ENCODE measurements at regions not wholly inside any gene's neighbourhood (a gene's known extent, or its start where the extent isn't known, plus 50 kb on each side); places are given as distances from the start of the nearest gene placed in this dataset.

DNA sequence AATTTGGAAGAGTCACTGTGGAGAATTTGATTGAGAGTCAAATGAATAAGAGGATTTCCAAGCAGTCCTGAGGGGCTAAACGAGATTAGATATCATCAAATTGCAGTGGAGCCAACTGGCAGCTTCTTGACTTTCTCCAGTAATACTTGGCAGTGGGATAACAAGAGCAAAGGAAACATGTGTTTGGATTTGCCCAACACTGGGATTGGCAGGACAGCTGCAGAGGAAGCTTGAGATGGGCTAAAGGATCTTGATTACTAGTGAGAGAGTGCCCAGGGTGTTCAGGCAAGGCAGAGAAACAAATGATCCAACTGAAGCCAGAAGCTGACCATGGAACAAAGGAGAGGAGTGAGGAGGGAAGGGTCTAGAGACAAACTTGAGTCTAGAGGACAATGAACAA lies 356.0 kb upstream of the ISL1 start:
- no peak for DNase-seq (ENCODE audit: low spot score)
- Mint-ChIP-seq H3K27ac (no peak overlapping the region), H3K36me3 (ENCODE audit: low read depth) (no peaks in the 10 kb centered on the region), H3K9me3 (no peaks in the 10 kb centered on the region), H3K4me3 (no peak overlapping the region), H3K27me3 (ENCODE audit: insufficient read depth) (peaks cover 2% of the 10 kb centered on the region), H3K4me1 (ENCODE audit: low read depth) (no peaks in the 10 kb centered on the region)
- intact Hi-C loops (cut with micrococcal nuclease) = no loop called here

DNA sequence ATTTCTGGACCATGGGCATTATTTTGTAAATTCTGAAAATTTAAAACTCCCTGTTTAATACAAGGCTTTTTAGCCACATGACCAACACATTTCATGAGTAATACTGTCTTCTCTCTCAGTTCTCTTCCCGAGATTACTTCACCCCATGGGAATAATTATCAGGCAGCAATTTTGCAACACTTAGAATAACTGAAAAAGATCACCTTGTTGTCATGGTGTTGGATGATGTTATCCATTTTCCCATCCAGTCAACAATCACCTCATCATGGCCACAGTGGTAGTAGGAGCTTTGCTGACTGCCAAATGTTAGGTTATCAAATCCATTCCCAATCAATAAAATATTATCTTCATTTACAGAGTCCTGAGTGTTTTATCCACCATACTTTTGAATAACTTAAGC lies 354.9 kb upstream of the ISL1 start:
- H3K4me3 Mint-ChIP-seq = no peak overlapping the region
- peaks cover 2% of the 10 kb centered on the region for H3K27me3 Mint-ChIP-seq (ENCODE audit: insufficient read depth)
- H3K9me3 Mint-ChIP-seq = no peaks in the 10 kb centered on the region
- no peaks in the 10 kb centered on the region for H3K36me3 Mint-ChIP-seq (ENCODE audit: low read depth)
- no peak overlapping the region for H3K27ac Mint-ChIP-seq
- no peak for DNase-seq (ENCODE audit: low spot score)
- H3K4me1 Mint-ChIP-seq (ENCODE audit: low read depth) = no peaks in the 10 kb centered on the region
- intact Hi-C loops (cut with micrococcal nuclease) = no loop called here

DNA sequence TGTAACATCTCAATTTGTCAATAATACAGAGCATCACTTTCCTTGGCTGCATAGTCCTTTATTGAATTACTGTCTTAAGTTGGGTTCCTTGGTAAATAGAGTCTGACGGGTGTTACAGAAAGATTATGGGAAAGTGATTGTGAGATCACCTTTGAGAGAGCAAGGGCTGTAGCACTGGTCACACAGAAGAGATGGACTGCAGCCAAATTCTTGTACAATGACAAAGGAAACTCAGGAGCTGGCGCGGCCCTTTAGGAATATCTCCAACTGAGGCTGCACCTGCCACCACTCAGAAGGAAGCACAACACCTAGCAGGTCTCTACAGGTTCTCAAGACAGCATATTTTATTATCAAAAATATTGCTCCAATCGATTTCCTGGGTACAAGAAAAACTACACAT lies 350.0 kb upstream of the ISL1 start:
- Mint-ChIP-seq H3K27ac (no peak overlapping the region), H3K27me3 (ENCODE audit: insufficient read depth) (peaks cover 2% of the 10 kb centered on the region), H3K4me3 (no peak overlapping the region), H3K36me3 (ENCODE audit: low read depth) (no peaks in the 10 kb centered on the region), H3K4me1 (ENCODE audit: low read depth) (no peaks in the 10 kb centered on the region), H3K9me3 (no peaks in the 10 kb centered on the region)
- intact Hi-C loops (cut with micrococcal nuclease) = no loop called here
- no peak for DNase-seq (ENCODE audit: low spot score)

DNA sequence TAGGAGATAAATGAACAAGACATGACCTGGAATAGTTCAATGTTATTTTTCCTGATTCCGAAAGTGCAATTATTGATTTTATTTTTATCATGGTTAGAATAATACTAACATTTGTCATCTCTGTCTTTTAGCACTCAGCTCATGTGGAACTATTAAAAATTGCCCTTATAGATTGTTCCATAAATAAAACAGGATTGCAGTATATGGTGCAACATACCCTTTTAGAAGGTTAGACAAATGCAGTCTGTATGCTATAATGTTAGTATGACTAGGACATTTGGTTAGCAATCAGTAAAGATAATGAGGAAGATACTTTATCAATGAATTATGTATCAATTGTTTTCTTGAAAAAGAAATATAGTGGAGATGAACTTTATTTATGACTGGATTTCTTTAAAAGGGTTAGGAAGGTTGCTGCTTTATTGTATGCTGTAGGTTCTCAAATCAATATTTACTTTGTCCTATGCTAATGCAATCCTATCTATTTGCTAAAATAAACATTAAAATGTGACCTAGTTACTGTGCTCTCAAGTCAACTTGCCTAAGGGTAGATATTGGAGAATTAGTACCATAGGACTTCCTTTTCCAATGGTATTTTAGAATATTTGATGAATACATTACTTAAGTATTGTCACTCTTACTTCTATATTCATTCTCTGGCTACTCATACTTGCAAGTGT lies 348.9 kb upstream of the ISL1 start:
- Mint-ChIP-seq H3K27me3 (ENCODE audit: insufficient read depth) (peaks cover 2% of the 10 kb centered on the region), H3K27ac (no peak overlapping the region), H3K4me3 (no peak overlapping the region), H3K36me3 (ENCODE audit: low read depth) (no peaks in the 10 kb centered on the region), H3K9me3 (no peaks in the 10 kb centered on the region), H3K4me1 (ENCODE audit: low read depth) (no peaks in the 10 kb centered on the region)
- intact Hi-C loops (cut with micrococcal nuclease) = no loop called here
- DNase-seq (ENCODE audit: low spot score) = no peak

DNA sequence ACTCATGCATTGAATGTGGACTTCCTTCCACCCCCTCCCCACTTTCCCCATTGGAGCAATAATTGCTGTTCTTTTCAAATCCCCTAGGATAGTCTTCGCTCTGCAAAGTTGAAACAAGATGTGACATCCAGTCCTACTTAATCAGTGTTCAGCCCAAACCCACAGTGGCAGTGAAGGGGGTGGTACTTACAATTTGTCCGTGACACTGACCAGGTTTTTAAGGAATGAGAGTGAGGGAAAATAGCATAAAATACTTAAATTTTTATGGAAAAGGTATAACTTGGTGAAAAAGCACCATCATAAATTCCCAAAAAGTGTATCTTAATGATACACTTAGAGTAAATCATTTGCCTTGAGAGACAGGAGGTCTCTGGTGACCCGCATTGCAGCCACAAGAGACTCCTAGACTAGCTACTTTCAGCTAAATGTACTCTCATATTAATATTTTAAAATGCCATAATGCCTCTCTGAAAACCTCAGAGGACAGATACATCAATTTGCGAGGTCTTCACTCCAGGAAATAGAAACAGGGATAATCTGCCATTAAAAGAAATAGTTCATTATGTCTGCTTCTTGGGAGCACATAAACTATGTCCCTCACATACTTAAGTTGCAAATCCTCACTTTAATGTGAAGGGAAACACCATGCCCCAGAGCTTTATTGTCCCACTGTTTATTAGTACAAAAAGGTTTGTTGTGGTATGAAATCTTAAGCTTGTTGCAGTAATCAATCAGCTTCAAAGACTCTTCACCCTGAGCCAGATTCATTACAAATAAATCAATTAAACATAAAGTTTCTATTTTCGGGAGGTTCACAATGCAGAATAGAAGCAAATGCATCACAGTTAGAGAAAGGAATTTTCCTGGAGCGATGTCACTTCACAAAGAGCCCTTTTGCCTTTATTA lies 343.6 kb upstream of the ISL1 start:
- H3K36me3 Mint-ChIP-seq (ENCODE audit: low read depth) = no peaks in the 10 kb centered on the region

DNA sequence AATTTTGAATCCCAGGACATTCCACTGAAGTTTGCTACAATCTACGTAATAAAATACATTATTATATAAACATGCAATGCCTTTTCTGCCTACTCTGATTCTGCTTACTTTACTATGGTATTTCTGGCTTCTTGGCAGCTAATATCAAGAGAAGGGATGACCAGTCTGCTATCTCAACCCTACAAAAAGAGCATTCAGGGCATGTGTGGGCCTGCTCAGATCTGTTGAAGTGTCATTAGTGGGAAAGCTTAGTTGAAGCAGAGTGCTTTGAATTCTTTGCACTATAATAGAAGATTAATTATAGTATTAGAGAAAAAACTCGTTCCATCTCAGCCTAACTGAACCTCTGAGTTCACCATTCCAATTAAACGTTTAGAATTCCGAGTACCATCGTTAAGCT lies 339.5 kb upstream of the ISL1 start:
- Mint-ChIP-seq H3K9me3 (no peaks in the 10 kb centered on the region), H3K4me1 (ENCODE audit: low read depth) (no peaks in the 10 kb centered on the region), H3K36me3 (ENCODE audit: low read depth) (no peaks in the 10 kb centered on the region), H3K27ac (no peak overlapping the region), H3K4me3 (no peak overlapping the region), H3K27me3 (ENCODE audit: insufficient read depth) (peaks cover 3% of the 10 kb centered on the region)
- intact Hi-C loops (cut with micrococcal nuclease) = no loop called here
- DNase-seq (ENCODE audit: low spot score) = no peak

More for the DNA sequence above, 343.6 kb upstream of the ISL1 start:
- intact Hi-C loops (cut with micrococcal nuclease) = no loop called here
- H3K4me1 Mint-ChIP-seq (ENCODE audit: low read depth) = no peaks in the 10 kb centered on the region
- DNase-seq (ENCODE audit: low spot score) = no peak
- H3K4me3 Mint-ChIP-seq = no peak overlapping the region
- H3K9me3 Mint-ChIP-seq = no peaks in the 10 kb centered on the region
- peaks cover 3% of the 10 kb centered on the region for H3K27me3 Mint-ChIP-seq (ENCODE audit: insufficient read depth)
- H3K27ac Mint-ChIP-seq = no peak overlapping the region

DNA sequence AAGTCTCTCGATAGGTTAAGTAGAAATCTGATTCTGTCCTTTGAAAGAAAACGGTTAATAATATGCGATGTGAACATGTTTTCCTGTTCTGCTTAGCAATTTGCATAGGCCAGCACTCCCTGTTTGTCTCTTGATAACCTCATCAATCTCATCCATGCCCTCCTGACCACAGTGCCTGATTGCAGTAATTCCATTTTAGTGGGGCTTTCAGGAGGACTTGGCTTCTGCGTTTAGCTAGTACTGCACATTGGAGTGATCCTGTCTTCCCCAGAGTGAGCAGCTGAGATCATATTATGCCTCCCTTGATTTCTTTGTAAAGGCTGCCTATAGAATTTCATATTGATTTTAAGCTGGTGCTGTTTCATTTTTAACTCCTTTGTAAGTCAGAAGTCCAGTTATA lies 335.9 kb upstream of the ISL1 start:
- Mint-ChIP-seq H3K27ac (no peak overlapping the region), H3K36me3 (ENCODE audit: low read depth) (no peaks in the 10 kb centered on the region), H3K9me3 (no peaks in the 10 kb centered on the region), H3K4me1 (ENCODE audit: low read depth) (no peaks in the 10 kb centered on the region), H3K4me3 (no peak overlapping the region), H3K27me3 (ENCODE audit: insufficient read depth) (peaks cover 3% of the 10 kb centered on the region)
- intact Hi-C loops (cut with micrococcal nuclease) = no loop called here
- DNase-seq (ENCODE audit: low spot score) = no peak

DNA sequence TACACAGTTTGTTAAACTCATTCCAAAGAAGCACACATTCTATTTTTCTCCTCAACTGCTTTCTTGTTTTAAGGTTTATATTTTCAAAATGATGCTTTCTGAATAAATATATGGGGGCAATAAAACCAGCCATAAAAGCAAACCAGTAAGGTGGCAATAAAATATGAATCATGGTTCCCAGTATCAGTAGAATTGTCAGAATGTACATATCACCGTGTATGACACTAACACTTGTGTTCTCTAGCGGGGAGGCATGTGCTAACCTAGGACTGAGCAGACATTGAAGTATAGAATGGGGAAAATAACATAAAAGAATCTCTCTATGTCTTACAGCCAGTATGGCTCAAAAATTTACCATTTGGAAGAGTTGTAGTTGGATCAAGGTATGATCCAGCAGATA lies 329.9 kb upstream of the ISL1 start:
- H3K4me3 Mint-ChIP-seq = no peak overlapping the region
- no peaks in the 10 kb centered on the region for H3K9me3 Mint-ChIP-seq
- no peaks in the 10 kb centered on the region for H3K27me3 Mint-ChIP-seq (ENCODE audit: insufficient read depth)
- no peaks in the 10 kb centered on the region for H3K4me1 Mint-ChIP-seq (ENCODE audit: low read depth)
- H3K36me3 Mint-ChIP-seq (ENCODE audit: low read depth) = no peaks in the 10 kb centered on the region
- DNase-seq (ENCODE audit: low spot score) = no peak
- no peak overlapping the region for H3K27ac Mint-ChIP-seq
- intact Hi-C loops (cut with micrococcal nuclease) = no loop called here

DNA sequence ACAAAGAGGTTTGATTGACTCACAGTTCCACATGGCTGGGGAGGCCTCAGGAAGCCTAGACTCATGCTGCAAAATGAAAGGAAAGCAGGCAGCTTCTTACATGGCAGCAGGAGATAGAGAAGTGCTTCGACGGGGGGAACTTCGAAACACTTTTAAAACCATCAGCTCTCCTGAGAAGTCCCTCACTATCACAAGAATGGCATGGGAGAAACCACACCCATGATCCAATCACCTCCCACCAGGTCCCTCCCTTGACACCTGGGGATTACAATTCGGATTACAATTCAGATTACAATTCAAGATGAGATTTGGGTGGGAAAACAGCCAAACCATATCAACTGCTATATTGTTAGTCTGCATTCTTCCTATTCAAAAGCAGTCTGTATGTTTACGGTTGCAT lies 322.3 kb upstream of the ISL1 start:
- intact Hi-C loops (cut with micrococcal nuclease) = no loop called here
- H3K27me3 Mint-ChIP-seq (ENCODE audit: insufficient read depth) = no peaks in the 10 kb centered on the region
- H3K36me3 Mint-ChIP-seq (ENCODE audit: low read depth) = no peaks in the 10 kb centered on the region
- H3K9me3 Mint-ChIP-seq = peaks cover 5% of the 10 kb centered on the region
- no peak for DNase-seq (ENCODE audit: low spot score)
- no peaks in the 10 kb centered on the region for H3K4me1 Mint-ChIP-seq (ENCODE audit: low read depth)
- no peak overlapping the region for H3K4me3 Mint-ChIP-seq
- no peak overlapping the region for H3K27ac Mint-ChIP-seq

DNA sequence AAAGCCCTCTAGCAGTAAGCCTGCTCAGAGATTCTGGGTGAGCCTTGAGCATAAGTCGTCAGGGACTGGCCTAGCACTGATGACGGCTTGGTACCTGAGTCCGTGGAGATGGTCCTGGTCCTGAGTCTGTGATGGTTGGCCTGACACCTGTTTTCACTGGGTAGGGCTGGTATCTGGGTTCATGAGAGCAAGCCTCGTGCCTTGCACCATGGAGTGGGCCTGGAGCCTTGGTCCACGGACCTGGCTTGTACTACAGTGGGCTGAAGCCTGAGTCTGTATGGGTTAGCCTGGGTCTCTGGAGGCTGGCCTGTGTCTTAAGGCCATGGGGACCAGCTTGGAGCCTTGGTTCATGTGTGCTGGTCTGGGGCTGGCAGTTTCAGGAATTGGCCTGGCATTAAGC lies 310.3 kb upstream of the ISL1 start:
- intact Hi-C loops (cut with micrococcal nuclease) = no loop called here
- Mint-ChIP-seq H3K36me3 (ENCODE audit: low read depth) (no peaks in the 10 kb centered on the region), H3K27ac (no peak overlapping the region), H3K4me1 (ENCODE audit: low read depth) (no peaks in the 10 kb centered on the region), H3K27me3 (ENCODE audit: insufficient read depth) (no peaks in the 10 kb centered on the region), H3K4me3 (no peak overlapping the region), H3K9me3 (peaks cover 4% of the 10 kb centered on the region)
- no peak for DNase-seq (ENCODE audit: low spot score)

DNA sequence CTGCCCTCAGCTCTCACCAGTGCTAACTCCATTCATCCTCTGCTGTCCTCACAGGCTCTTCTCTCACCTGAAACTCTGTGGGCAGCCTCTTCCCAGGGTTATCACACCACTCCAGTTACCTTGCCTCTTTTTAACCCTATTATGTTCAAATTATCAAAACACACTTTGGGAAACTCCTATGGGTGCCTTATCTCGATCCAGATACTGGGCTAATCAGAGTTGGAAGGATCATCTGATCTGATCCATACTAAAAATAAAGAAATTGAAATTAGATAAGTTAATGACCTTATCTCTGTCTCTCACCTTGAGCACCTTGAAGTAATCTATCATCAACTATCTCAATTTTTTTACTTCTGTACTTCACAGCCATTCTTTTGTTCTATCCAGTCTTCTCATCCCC lies 300.5 kb upstream of the ISL1 start:
- Mint-ChIP-seq H3K27me3 (ENCODE audit: insufficient read depth) (no peaks in the 10 kb centered on the region), H3K27ac (no peak overlapping the region), H3K9me3 (no peaks in the 10 kb centered on the region), H3K4me3 (no peak overlapping the region), H3K36me3 (ENCODE audit: low read depth) (no peaks in the 10 kb centered on the region), H3K4me1 (ENCODE audit: low read depth) (no peaks in the 10 kb centered on the region)
- no peak for DNase-seq (ENCODE audit: low spot score)
- intact Hi-C loops (cut with micrococcal nuclease) = no loop called here

DNA sequence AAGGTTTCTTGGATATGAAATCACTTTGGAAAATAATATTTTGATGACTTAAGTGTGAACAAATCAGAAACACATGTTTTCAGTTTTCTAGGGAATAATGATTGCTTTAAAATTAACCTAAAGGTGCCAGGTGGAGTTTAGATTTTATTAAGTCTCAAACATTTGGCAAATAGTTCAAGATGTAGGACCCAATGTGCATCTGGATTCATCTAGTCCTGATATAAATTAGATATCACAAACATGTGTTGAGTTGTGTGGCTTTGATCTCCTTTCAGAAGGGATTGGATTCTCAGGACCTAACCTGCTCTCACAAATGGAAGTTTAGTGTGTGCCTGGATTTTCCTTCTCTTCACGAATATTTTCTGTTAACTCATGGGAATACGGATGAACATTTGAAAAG lies 291.4 kb upstream of the ISL1 start:
- no peaks in the 10 kb centered on the region for H3K4me1 Mint-ChIP-seq (ENCODE audit: low read depth)
- no peak overlapping the region for H3K4me3 Mint-ChIP-seq
- DNase-seq (ENCODE audit: low spot score) = no peak
- H3K27ac Mint-ChIP-seq = no peak overlapping the region
- H3K9me3 Mint-ChIP-seq = no peaks in the 10 kb centered on the region
- H3K27me3 Mint-ChIP-seq (ENCODE audit: insufficient read depth) = no peaks in the 10 kb centered on the region
- H3K36me3 Mint-ChIP-seq (ENCODE audit: low read depth) = no peaks in the 10 kb centered on the region
- intact Hi-C loops (cut with micrococcal nuclease) = no loop called here

DNA sequence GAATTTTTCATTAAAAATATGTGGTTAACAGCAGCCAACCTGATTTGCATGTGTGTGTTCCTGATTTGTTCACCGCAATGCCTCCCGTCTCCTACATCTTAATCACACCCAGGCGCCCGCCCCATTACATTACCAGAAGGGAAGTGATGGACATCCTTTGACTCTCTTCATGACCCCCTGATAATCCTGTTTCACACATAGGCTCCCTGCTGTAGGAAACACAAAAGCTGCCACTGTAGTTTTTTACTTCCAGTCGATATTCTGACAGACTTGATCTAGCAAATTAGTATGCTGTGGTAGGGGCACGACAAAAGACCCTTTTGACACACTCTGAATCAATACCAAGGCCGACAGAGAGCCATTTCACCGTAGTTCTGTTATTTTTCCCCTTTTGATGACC lies 287.8 kb upstream of the ISL1 start:
- no peak overlapping the region for H3K27ac Mint-ChIP-seq
- H3K4me3 Mint-ChIP-seq = no peak overlapping the region
- H3K9me3 Mint-ChIP-seq = no peaks in the 10 kb centered on the region
- intact Hi-C loops (cut with micrococcal nuclease) = no loop called here
- no peaks in the 10 kb centered on the region for H3K4me1 Mint-ChIP-seq (ENCODE audit: low read depth)
- H3K36me3 Mint-ChIP-seq (ENCODE audit: low read depth) = no peaks in the 10 kb centered on the region
- DNase-seq (ENCODE audit: low spot score) = no peak
- H3K27me3 Mint-ChIP-seq (ENCODE audit: insufficient read depth) = no peaks in the 10 kb centered on the region
